WI38 (cell line): ENCODE measurements at regions not wholly inside any gene's neighbourhood (a gene's known extent, or its start where the extent isn't known, plus 50 kb on each side); places are given as distances from the start of the nearest gene placed in this dataset.

Experiments used
- H3K4me3 ChIP-seq: 2 replicates; pipeline ENCODE4 v1.5.1; 2011; ENCODE audit warnings: low read depth, mild to moderate bottlenecking, control low read depth, low read length
- TF ChIP-seq, protein P1 (sequence below): IDR thresholded peaks from 2 replicates; pipeline ENCODE4 v1.5.1; 2012; ENCODE audit warnings: low read depth, mild to moderate bottlenecking, control low read depth, low read length

DNA sequence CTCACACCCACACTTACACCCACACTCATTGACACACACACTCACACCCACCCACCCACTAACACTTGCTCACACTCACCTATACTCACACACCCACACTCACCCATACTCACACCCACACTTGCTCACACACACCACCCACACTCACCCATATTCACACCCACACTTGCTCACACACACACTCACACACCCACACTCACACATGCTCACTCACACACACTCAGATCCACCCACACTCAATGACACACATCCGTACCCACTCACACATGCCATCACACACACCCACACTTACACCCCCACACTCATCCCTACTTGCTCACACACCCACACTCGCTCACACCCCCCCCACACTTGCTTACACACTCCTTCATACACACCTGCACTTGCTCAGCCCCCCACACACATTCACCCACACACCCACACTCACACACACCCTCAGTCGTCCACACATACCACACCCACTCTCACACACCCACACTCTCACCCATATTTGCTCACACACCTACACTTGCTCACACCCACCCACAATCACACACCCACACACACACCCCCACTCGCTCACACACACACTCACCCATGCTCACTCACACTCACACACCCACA lies 321.1 kb upstream of the N4BP1 start:
- TF ChIP-seq, protein P1, sequence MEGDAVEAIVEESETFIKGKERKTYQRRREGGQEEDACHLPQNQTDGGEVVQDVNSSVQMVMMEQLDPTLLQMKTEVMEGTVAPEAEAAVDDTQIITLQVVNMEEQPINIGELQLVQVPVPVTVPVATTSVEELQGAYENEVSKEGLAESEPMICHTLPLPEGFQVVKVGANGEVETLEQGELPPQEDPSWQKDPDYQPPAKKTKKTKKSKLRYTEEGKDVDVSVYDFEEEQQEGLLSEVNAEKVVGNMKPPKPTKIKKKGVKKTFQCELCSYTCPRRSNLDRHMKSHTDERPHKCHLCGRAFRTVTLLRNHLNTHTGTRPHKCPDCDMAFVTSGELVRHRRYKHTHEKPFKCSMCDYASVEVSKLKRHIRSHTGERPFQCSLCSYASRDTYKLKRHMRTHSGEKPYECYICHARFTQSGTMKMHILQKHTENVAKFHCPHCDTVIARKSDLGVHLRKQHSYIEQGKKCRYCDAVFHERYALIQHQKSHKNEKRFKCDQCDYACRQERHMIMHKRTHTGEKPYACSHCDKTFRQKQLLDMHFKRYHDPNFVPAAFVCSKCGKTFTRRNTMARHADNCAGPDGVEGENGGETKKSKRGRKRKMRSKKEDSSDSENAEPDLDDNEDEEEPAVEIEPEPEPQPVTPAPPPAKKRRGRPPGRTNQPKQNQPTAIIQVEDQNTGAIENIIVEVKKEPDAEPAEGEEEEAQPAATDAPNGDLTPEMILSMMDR, result no peak
- no peak overlapping the region for H3K4me3 ChIP-seq

- H3K4me3 ChIP-seq, result no peak overlapping the region
These were observed 309.8 kb upstream of the N4BP1 start for GRCh38 chr16:48919791-48920190.

GRCh38 chr16:48918520-48919258 lies 308.7 kb upstream of the N4BP1 start:
- TF ChIP-seq, protein P1, result no peak
- no peak overlapping the region for H3K4me3 ChIP-seq

More at GRCh38 chr16:48919791-48920190, 309.8 kb upstream of the N4BP1 start:
- TF ChIP-seq, protein P1, result no peak

- no peak overlapping the region for H3K4me3 ChIP-seq
- TF ChIP-seq, protein P1, result no peak
These were observed 306.6 kb upstream of the N4BP1 start for GRCh38 chr16:48916566-48916965.

DNA sequence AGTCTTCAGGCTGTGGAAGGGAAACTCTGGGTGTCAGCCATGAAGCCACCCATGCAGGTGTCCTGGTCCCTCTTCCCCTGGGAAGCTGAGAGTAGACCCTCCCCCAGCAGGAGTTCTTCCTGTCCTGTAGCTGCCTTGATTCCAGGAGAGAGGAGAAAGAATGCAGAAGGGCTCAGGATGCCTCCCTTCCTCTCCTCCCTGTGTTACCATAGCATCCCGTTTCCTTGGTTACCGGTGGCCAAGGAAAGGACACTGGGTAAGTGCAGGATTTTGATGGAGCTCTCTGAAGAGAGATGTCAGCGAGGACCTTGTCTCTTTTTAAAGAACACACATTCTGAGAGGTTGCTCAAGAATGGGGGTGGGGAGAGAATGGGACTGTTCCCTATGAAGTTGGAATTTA lies 304.1 kb upstream of the N4BP1 start:
- TF ChIP-seq, protein P1, result no peak
- no peak overlapping the region for H3K4me3 ChIP-seq

DNA sequence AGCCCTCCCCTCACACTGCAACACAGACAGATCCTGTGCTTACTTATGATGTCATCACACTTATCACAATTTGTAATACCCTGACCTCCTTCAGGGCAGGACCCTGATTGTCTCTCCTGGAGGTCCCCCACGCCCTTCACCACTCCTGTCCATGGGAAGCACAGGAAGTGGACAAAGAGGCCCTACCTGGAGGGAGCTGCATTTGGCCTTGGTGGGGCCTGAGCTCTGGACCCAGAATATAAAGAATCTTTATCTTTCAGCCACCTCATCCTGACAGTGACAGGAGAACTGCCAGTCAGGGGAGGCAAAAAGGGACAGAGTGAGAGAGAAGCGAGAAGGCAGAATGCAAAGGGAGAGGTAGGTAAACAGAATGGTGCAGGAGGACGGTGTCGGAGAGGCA lies 303.4 kb upstream of the N4BP1 start:
- no peak overlapping the region for H3K4me3 ChIP-seq
- TF ChIP-seq, protein P1, result no peak

GRCh38 chr16:48912360-48912759 lies 302.4 kb upstream of the N4BP1 start:
- TF ChIP-seq, protein P1, result no peak

More at GRCh38 chr16:48912360-48912759, 302.4 kb upstream of the N4BP1 start:
- H3K4me3 ChIP-seq, result no peak overlapping the region
